ENCODE measurements at regions not wholly inside any gene's neighbourhood (a gene's known extent, or its start where the extent isn't known, plus 50 kb on each side); places are given as distances from the start of the nearest gene placed in this dataset.

GRCh38 chr2:20137131-20137571 lies 85.7 kb upstream of the LAPTM4A start:
- ChIA-PET CTCF (interaction anchor here (0.8 kb wide), 1 partner anchor 88 kb away, joined by 3 read pairs; the partner anchor contains the start of gene SDC1), RAD21 (ENCODE audit: low non-redundant PET in 1 of 2, low total read pairs in 2 of 2, uncharacterized antibody in 2 of 2, unreplicated experiment in 2 of 2) (no interaction called here), POLR2A (no interaction called here)
- intact Hi-C loops (cut with micrococcal nuclease) = loop anchor here (5.0 kb wide), 1 partner anchor 85 kb away; no protein-coding TSS in a partner anchor
- Histone ChIP-seq H3K4me3 (replicated peaks in 1 of 2; ENCODE audit: low read depth in 1 of 2, low read length in 2 of 2) (no peak overlapping the region), H3K27me3 (ENCODE audit: insufficient read depth, low read length) (no peaks in the 10 kb centered on the region), H3K4me2 (ENCODE audit: low read length) (no peak overlapping the region), H3K4me1 (ENCODE audit: control insufficient read depth in 1 of 2, insufficient read depth in 2 of 2, low read length in 2 of 2) (peaks cover 0 to 29% of the 10 kb centered on the region in 2 experiments; a peak in 3 of 4 replicates), H3K27ac (ENCODE audit: low read depth, low read length) (no peak overlapping the region), H3K36me3 (ENCODE audit: control insufficient read depth in 1 of 2, insufficient read depth in 2 of 2, low read length in 2 of 2) (no peaks in the 10 kb centered on the region), H4K20me1 (ENCODE audit: insufficient read depth) (no peaks in the 10 kb centered on the region), H3K9me2 (ENCODE audit: insufficient read depth) (no peaks in the 10 kb centered on the region), H3K9me3 (ENCODE audit: control insufficient read depth in 1 of 2, insufficient read depth in 1 of 2, low read depth in 1 of 2, low read length in 2 of 2) (no peaks in the 10 kb centered on the region), H2AFZ (ENCODE audit: low read depth, low read length, poor library complexity, severe bottlenecking) (no peak overlapping the region), H3K79me2 (ENCODE audit: insufficient read depth, low read length) (no peaks in the 10 kb centered on the region), H3K9ac (ENCODE audit: low read length) (no peak overlapping the region)
- ATAC-seq (no peak), DNase-seq (ENCODE audit: low read depth, low spot score) (no peak)
- no TSS peak for BruUV-seq (replicated peaks)
- TF ChIP-seq SIN3A (IDR thresholded peaks at IDR 0.05; ENCODE audit: low read depth) (no peak), ZNF274 (IDR thresholded peaks at IDR 0.05; ENCODE audit: low read depth, low read length) (no peak), SP1 (IDR thresholded peaks at IDR 0.05; ENCODE audit: low read depth) (no peak), EZH2 (IDR thresholded peaks at IDR 0.05) (no peak), POLR2A (IDR thresholded peaks at IDR 0.05; ENCODE audit: borderline replicate concordance, extremely low read depth, insufficient read depth, insufficient read length) (no peak), EZH2phosphoT487 (IDR thresholded peaks at IDR 0.05; ENCODE audit: borderline replicate concordance) (no peak), FOSL1 (IDR thresholded peaks at IDR 0.05; ENCODE audit: low read depth) (no peak), ELF1 (IDR thresholded peaks at IDR 0.05; ENCODE audit: borderline replicate concordance, low read depth) (no peak), RAD21 (IDR thresholded peaks at IDR 0.05; ENCODE audit: low read depth) (no peak), ZFX (IDR thresholded peaks at IDR 0.05) (no peak), CBX3 (IDR thresholded peaks at IDR 0.05; ENCODE audit: low read depth) (no peak), POLR2AphosphoS5 (IDR thresholded peaks at IDR 0.05; ENCODE audit: low read depth, low read length) (no peak), ZBTB33 (IDR thresholded peaks at IDR 0.05; ENCODE audit: extremely low read depth, insufficient replicate concordance, low read length) (no peak), YY1 (IDR thresholded peaks at IDR 0.05; ENCODE audit: extremely low read depth, insufficient replicate concordance, low read depth, low read length) (no peak)
- TF ChIP-seq, protein P1, sequence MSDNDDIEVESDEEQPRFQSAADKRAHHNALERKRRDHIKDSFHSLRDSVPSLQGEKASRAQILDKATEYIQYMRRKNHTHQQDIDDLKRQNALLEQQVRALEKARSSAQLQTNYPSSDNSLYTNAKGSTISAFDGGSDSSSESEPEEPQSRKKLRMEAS (IDR thresholded peaks at IDR 0.05) = no peak
- TF ChIP-seq, protein P2, sequence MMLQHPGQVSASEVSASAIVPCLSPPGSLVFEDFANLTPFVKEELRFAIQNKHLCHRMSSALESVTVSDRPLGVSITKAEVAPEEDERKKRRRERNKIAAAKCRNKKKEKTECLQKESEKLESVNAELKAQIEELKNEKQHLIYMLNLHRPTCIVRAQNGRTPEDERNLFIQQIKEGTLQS (IDR thresholded peaks at IDR 0.05) = no peak
- TF ChIP-seq, protein P3, sequence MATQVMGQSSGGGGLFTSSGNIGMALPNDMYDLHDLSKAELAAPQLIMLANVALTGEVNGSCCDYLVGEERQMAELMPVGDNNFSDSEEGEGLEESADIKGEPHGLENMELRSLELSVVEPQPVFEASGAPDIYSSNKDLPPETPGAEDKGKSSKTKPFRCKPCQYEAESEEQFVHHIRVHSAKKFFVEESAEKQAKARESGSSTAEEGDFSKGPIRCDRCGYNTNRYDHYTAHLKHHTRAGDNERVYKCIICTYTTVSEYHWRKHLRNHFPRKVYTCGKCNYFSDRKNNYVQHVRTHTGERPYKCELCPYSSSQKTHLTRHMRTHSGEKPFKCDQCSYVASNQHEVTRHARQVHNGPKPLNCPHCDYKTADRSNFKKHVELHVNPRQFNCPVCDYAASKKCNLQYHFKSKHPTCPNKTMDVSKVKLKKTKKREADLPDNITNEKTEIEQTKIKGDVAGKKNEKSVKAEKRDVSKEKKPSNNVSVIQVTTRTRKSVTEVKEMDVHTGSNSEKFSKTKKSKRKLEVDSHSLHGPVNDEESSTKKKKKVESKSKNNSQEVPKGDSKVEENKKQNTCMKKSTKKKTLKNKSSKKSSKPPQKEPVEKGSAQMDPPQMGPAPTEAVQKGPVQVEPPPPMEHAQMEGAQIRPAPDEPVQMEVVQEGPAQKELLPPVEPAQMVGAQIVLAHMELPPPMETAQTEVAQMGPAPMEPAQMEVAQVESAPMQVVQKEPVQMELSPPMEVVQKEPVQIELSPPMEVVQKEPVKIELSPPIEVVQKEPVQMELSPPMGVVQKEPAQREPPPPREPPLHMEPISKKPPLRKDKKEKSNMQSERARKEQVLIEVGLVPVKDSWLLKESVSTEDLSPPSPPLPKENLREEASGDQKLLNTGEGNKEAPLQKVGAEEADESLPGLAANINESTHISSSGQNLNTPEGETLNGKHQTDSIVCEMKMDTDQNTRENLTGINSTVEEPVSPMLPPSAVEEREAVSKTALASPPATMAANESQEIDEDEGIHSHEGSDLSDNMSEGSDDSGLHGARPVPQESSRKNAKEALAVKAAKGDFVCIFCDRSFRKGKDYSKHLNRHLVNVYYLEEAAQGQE (IDR thresholded peaks at IDR 0.05; ENCODE audit: low read depth) = no peak
